Adrenal gland (tissue), 5 donors: ENCODE measurements at regions not wholly inside any gene's neighbourhood (a gene's known extent, or its start where the extent isn't known, plus 50 kb on each side); places are given as distances from the start of the nearest gene placed in this dataset.

Experiments
- CTCF ChIP-seq, 6 experiments: fragments of 450-650 bp in 4 of 6; fragments of 200-600 bp in 2 of 6; sonication (generic) in 1 of 6; IDR thresholded peaks; 1 replicate in 5 of 6; 2 replicates in 1 of 6; pipeline versions ENCODE4 v1.5.1 to v1.8.0; 2016 to 2021; ENCODE audit warnings: antibody characterized with exemption in 6 of 6, mild to moderate bottlenecking in 2 of 6, moderate library complexity in 1 of 6
- POLR2A ChIP-seq, 2 donors: fragments of 450-650 bp; IDR thresholded peaks; one replicate each; pipeline ENCODE4 v1.6.1; 2017; ENCODE audit warnings: antibody characterized with exemption in 2 of 2, mild to moderate bottlenecking in 2 of 2, moderate library complexity in 1 of 2
- donor health status: DM: no; HTN: no; CAD: no.

- no peak for TF ChIP-seq CTCF (IDR thresholded peaks at IDR 0.05)
- TF ChIP-seq POLR2A (IDR thresholded peaks at IDR 0.05): no peak
Measured at GRCh38 chr16:6091021-6091420, 993.4 kb upstream of the EEF2KMT start.
